Fibroblast of mammary gland (primary cell): ENCODE measurements at regions not wholly inside any gene's neighbourhood (a gene's known extent, or its start where the extent isn't known, plus 50 kb on each side); places are given as distances from the start of the nearest gene placed in this dataset.

ENCODE experiments used
- DNase-seq: peaks from one replicate; pipeline ENCODE4 v3.0.0-alpha.2; 2010; ENCODE audit warnings: low read depth
- H3K4me3 ChIP-seq: 2 replicates; pipeline ENCODE4 v1.5.1; 2011; ENCODE audit warnings: low read depth, mild to moderate bottlenecking, low read length, moderate library complexity; ENCODE audit not compliant: control insufficient read depth
- TF ChIP-seq, protein P1 (sequence below): conservative IDR thresholded peaks from 2 replicates; pipeline ENCODE4 v1.5.1; 2011; ENCODE audit warnings: low read depth, low read length, inconsistent platforms; ENCODE audit not compliant: control insufficient read depth, insufficient read depth

DNA sequence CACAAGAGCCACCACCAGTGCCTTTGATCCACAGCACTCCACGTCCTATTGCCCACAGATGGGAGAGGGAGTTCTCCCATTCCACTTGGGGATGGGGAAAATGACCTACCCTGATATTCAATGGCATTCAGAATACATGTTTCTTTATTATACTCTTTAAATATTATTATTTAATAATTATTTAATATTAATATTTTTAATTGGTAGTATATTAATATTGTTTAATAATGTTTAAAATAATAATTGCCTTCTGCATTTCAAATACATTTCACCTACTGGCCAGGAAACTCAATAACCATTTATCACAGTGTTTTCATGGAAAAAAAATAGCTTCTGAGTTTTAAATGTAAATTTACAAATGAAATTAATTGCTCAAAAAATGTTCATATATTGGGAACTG, 127.4 kb upstream of the G2E3 start:
- TF ChIP-seq, protein P1, sequence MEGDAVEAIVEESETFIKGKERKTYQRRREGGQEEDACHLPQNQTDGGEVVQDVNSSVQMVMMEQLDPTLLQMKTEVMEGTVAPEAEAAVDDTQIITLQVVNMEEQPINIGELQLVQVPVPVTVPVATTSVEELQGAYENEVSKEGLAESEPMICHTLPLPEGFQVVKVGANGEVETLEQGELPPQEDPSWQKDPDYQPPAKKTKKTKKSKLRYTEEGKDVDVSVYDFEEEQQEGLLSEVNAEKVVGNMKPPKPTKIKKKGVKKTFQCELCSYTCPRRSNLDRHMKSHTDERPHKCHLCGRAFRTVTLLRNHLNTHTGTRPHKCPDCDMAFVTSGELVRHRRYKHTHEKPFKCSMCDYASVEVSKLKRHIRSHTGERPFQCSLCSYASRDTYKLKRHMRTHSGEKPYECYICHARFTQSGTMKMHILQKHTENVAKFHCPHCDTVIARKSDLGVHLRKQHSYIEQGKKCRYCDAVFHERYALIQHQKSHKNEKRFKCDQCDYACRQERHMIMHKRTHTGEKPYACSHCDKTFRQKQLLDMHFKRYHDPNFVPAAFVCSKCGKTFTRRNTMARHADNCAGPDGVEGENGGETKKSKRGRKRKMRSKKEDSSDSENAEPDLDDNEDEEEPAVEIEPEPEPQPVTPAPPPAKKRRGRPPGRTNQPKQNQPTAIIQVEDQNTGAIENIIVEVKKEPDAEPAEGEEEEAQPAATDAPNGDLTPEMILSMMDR: no peak
- no peak for DNase-seq
- H3K4me3 ChIP-seq: no peak overlapping the region

DNA sequence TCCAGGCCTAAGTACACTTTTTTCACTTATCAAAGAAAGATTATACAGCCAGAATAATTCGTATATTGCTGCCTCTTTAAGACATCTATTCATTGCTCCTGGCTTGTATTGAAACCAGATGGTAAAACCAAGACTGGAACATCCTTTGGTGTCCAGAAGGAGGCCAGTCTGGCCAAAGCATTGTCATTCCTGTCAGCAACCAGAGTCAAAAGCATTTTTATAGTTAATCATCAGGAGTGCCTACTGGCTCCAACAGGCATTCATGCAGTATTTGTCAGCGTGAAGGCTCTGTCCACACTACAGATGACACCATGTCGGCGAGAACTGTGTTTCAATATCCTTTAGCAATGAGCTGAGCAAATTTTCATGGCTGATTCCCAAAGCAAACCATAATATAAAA, 118.0 kb upstream of the G2E3 start:
- peak; percentile 74 for DNase-seq
- TF ChIP-seq, protein P1: peak; percentile 12

DNA sequence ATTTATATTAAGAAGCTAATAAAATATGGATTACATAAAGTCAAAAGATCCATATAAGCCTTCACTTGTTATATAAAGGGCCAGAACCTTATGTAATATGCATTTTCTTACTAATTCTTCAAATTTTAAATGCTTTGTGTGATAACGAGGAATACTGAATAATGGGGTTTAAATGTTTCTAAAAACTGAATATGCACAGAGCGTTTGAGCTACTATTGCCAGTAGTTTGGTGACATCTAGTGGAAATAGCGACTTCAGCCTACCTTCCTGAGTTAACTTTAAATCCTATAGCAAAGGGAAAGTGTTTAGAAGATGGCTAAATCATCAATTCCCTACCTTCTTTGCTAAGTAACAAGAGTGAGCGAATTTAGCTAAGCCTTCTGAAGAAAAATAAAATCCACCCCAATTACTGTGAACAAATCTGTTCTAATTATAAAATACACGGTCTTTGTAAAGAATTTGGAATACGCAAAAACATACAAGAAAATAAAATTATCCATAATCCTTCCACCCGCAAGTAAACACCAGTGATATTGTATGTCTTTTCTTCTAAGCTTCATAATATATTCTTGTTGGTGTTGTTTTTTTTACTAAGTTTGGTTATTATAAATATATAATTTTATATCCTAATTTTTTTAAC, 115.5 kb upstream of the G2E3 start:
- peak; percentile 63 for DNase-seq
- TF ChIP-seq, protein P1: peak; percentile 66
- H3K4me3 ChIP-seq: no peak overlapping the region

More for the DNA sequence above, 118.0 kb upstream of the G2E3 start:
- no peak overlapping the region for H3K4me3 ChIP-seq

DNA sequence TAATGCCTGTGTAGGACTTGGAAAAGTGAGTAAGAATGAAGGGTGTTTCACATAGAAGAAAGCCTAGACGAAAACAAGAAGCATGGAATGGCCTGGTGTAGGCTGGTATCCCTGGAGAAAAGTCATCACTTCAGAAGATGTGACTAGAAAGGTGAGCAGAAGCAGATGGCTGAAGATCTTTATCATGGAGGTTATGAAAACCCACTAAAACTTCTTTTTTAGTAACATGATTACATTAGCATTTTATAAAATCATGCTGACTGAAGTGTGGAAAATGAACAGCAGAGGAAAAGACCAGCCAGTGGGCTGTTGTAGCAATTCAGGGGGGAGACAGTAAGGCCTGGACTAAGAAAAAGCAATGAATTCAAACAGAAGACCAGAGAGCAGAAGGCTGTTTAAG, 114.5 kb upstream of the G2E3 start:
- TF ChIP-seq, protein P1: no peak
- DNase-seq: no peak
- H3K4me3 ChIP-seq: no peak overlapping the region

DNA sequence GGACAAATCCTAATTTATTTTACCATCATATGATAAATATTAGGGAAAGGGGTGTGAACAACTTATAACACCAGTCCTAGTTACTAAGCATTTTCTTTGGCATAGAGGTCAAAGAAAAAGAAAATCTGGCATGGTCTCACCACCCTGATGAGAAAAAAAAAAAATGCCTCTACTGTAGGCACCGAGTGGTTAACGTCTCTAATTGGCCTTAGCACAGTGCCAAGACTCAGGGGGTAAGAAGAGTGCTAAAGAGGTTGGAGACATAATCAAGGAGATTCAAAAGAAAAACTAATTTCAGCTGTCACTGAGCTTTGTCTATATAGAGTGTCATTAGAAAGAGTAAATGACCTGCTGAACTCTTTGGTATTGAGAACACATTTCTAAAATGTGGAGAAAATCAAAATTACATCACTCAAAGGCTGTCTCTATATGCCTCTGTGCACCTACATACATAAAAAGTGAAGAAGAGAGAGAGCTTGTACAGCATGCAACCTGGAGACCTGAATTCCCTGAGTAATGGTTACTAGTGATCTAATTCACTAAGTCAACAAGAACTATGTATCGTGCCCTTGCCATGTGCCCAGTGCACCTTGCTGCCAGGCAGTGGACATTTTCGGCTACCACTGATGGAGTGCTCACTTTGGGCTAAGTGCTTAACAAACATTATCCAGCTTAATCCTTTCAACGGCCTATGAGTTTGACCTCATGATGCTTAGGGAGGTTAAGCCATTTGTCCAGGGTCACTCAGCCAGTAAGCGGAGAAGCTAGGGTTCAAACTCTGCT, 113.8 kb upstream of the G2E3 start:
- no peak for DNase-seq
- no peak overlapping the region for H3K4me3 ChIP-seq
- TF ChIP-seq, protein P1: no peak

DNA sequence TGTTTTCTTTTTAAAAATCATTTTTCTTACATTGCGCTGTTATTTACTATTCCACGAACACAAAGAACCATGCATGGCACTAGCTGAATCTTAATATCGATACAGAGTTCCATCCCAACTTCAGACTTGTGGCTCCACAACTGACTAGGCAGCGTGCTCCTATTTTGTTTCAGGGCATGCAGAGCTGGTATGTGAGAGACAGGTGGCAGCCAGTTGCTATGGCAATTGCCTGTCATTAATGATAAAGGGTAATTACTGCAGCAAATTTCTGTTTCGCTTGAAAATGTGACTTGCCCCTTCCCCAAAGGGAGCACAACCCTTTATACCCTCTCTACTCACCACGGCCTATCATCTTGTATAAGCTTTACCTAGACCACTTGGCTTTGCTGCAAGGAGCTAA, 113.1 kb upstream of the G2E3 start:
- no peak overlapping the region for H3K4me3 ChIP-seq
- TF ChIP-seq, protein P1: no peak
- no peak for DNase-seq
